ENCODE measurements at regions not wholly inside any gene's neighbourhood (a gene's known extent, or its start where the extent isn't known, plus 50 kb on each side); places are given as distances from the start of the nearest gene placed in this dataset.

GRCh38 chr3:162183440-162183839, 686.8 kb downstream of the OTOL1 start:
- no peak overlapping the region for H3K23ac ChIP-seq (ENCODE audit: insufficient read length, low read depth, low read length)

More at GRCh38 chr3:162183440-162183839, 686.8 kb downstream of the OTOL1 start:
- Histone ChIP-seq H4K5ac (ENCODE audit: insufficient read length, low read depth, low read length) (no peak overlapping the region), H3K9ac (ENCODE audit: extremely low read depth, insufficient read length, low read length) (no peak overlapping the region), H2BK5ac (ENCODE audit: insufficient read length, low read length) (no peak overlapping the region), H4K20me1 (ENCODE audit: control insufficient read depth, insufficient read depth, insufficient read length) (no peaks in the 10 kb centered on the region), H3K18ac (ENCODE audit: insufficient read length, low read depth, low read length) (no peak overlapping the region), H3K23me2 (ENCODE audit: insufficient read length, low read depth, low read length, poor library complexity, severe bottlenecking) (no peaks in the 10 kb centered on the region), H3K56ac (ENCODE audit: insufficient read length, low read depth, low read length) (no peak overlapping the region), H2AK5ac (ENCODE audit: insufficient read length, low read length) (no peak overlapping the region), H3K27ac (ENCODE audit: insufficient read length, low read depth, low read length) (no peak overlapping the region), H2BK120ac (ENCODE audit: low read depth, low read length, poor library complexity, severe bottlenecking) (no peak overlapping the region), H3K14ac (ENCODE audit: insufficient read depth, low read length) (no peak overlapping the region), H3K79me1 (ENCODE audit: insufficient read depth, low read depth, low read length, poor library complexity, severe bottlenecking) (no peaks in the 10 kb centered on the region), H2BK12ac (ENCODE audit: insufficient read length, low read depth, low read length) (no peak overlapping the region), H3K4me2 (ENCODE audit: insufficient read depth, insufficient read length, low read length) (no peak overlapping the region), H2AFZ (ENCODE audit: low read length) (no peak overlapping the region), H3K27me3 (ENCODE audit: insufficient read depth, low read length) (no peaks in the 10 kb centered on the region), H3T11ph (ENCODE audit: low read length) (no peak overlapping the region), H3K4me1 (ENCODE audit: insufficient read depth, low read length) (no peaks in the 10 kb centered on the region), H3K4ac (ENCODE audit: low read depth, low read length) (no peak overlapping the region), H4K8ac (replicated peaks; ENCODE audit: insufficient read length, low read depth, low read length) (no peak overlapping the region), H2BK15ac (ENCODE audit: low read depth, low read length) (no peak overlapping the region), H4K91ac (ENCODE audit: insufficient read length, low read depth, low read length) (no peak overlapping the region), H3K9me3 (ENCODE audit: control insufficient read depth, low read depth, low read length) (no peaks in the 10 kb centered on the region), H3K79me2 (ENCODE audit: insufficient read depth, low read length) (no peaks in the 10 kb centered on the region), H2BK20ac (ENCODE audit: low read depth, low read length, poor library complexity, severe bottlenecking) (no peak overlapping the region)
- TF ChIP-seq CTCF (conservative IDR thresholded peaks at IDR 0.05): no peak
- no peaks in the 10 kb centered on the region for H3K27me3 Mint-ChIP-seq (ENCODE audit: low read depth)
- peaks cover 8% of the 10 kb centered on the region in 2 experiments for H3K9me3 Mint-ChIP-seq
- H3K4me1 Mint-ChIP-seq: no peaks in the 10 kb centered on the region
- H3K4me3 Mint-ChIP-seq: no peak overlapping the region
- WGBS (ENCODE audit: extremely low coverage, insufficient read length, low lambda C conversion rate): no CpG with 5 or more reads among the region's 1 CpG
- H3K27ac Mint-ChIP-seq: no peak overlapping the region
- peaks cover 0 to 6% (median 4%) of the 10 kb centered on the region in 3 experiments; a peak in 4 of 7 replicates for H3K36me3 Mint-ChIP-seq (ENCODE audit: insufficient read depth in 1 of 3, low read depth in 3 of 3)
- DNase-seq: no peak

Data from H9 (cell line).